ENCODE measurements at regions not wholly inside any gene's neighbourhood (a gene's known extent, or its start where the extent isn't known, plus 50 kb on each side); places are given as distances from the start of the nearest gene placed in this dataset.

DNA sequence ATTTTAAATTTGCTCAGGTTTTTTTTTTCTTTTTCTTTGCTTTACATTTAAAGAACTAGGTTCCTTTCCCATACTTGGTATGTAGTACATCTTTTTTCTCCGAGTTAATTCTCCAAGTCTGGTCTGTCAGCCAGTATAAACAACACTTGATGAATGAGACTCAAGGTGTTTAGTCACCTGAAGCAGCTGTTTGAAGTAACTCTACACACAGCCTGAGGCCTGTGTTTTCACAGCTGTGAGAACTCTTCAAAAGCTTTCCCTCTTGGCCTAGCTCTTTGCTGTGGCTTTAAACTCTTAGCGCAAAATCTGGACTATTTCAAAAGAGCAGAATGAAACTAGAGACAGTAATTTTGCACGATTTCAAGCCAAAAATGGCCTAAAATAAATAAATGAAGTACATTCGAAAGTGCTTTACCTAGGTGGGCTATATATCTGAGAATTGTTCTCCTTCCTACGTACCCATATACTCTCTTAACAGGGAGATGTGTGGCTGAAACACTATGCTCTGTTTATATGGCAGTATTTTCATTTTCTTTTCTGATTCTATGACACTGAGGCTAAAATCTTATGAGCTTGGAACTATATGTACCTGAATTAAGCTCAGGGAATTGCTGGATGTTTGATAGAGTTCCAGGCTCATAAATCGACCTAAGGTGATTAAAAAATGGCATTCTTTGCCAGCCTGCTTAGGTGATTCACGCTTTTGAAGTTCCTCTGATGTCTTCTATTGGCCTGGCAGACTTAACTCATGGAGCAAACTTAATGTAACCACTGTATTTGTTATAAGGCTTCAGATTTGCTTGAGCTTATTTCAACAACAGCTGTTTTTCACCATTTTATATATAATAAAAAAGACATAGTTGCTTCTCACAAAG lies 1044.1 kb upstream of the ZEB2 start:
- Mint-ChIP-seq H3K27ac (no peak overlapping the region), H3K4me1 (no peaks in the 10 kb centered on the region), H3K4me3 (no peak overlapping the region), H3K36me3 (no peaks in the 10 kb centered on the region), H3K9me3 (no peaks in the 10 kb centered on the region), H3K27me3 (ENCODE audit: low read depth in 3 of 3) (no peaks in the 10 kb centered on the region)
- no peak for DNase-seq

DNA sequence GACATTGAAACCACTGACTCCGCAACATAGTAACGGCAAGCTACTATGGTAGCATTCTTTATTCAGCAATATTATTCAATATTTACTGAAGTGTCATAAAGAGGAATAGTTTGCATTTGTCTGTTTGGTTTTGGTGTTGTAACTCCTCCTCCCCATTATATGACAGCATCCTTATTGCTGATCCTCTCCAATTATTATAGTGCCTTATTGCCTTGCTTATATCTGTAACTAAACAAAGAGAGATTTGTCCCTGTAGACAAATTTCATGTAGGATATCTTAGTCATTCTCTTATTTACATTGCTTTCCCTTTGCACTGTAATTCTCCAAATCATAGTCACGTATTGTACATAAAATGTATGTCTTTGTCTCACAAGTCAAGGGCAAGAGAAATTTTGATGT lies 1041.2 kb upstream of the ZEB2 start:
- no peak overlapping the region for H3K4me3 Mint-ChIP-seq
- no peak overlapping the region for H3K27ac Mint-ChIP-seq
- no peaks in the 10 kb centered on the region for H3K4me1 Mint-ChIP-seq
- no peaks in the 10 kb centered on the region for H3K9me3 Mint-ChIP-seq
- H3K36me3 Mint-ChIP-seq, result no peaks in the 10 kb centered on the region
- H3K27me3 Mint-ChIP-seq (ENCODE audit: low read depth in 3 of 3), result peaks cover 0 to 3% (median 0%) of the 10 kb centered on the region in 3 donors
- DNase-seq, result no peak

DNA sequence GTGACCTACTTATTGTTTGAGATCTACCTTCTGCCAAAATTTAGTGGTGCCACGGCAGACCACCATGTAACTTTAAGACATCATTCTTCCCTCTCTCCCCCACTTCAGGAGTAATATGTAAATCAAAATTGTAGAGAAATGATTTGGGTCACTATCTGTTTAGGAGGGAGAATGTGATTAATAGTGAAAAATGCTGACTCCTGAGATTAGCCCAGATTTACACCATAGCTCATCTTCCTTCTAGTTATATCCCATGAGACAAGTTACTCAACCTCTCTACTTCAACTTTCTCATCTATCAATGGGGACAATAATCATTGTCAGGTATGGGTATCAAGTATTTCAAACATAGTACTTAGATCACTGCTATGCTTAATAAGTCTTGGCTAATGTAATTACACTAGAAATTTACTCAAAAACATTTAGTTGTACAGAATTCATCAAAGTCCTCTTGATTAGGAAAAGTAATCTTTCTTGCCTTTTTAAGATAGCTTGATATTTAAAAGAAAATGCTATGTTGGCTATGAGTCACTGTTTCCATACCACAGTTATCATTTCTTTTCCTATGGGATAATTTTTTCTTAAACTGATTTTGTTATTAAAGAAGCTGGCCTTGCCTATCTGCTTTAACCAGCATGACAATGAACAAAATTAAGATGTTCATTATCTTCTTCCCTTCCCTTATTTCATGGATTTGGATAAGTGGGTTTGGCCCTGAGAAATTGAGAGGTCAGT lies 1038.9 kb upstream of the ZEB2 start:
- no peak for DNase-seq
- peaks cover 0 to 3% (median 0%) of the 10 kb centered on the region in 3 donors for H3K27me3 Mint-ChIP-seq (ENCODE audit: low read depth in 3 of 3)
- H3K27ac Mint-ChIP-seq, result no peak overlapping the region
- no peaks in the 10 kb centered on the region for H3K36me3 Mint-ChIP-seq
- H3K4me1 Mint-ChIP-seq, result no peaks in the 10 kb centered on the region
- H3K4me3 Mint-ChIP-seq, result no peak overlapping the region
- H3K9me3 Mint-ChIP-seq, result no peaks in the 10 kb centered on the region

DNA sequence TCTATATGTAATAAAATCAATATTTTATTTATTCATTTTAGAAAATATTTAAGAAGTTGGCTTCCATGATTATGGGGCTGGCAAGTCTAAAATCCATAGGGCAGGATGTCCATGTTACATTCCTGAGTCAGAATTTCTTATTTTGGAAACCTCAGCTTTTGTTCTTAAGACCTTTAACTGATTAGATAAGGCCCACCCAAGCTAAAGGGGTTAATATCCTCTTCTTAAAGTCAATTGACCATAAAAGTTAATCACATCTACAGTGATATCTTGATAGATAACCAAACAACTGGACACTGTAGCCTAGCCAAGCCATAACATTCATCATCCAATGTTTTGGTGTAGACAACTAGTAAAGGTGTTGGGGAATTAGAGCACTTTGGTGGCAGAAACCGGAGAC lies 1035.4 kb upstream of the ZEB2 start:
- Mint-ChIP-seq H3K4me1 (no peaks in the 10 kb centered on the region), H3K36me3 (no peaks in the 10 kb centered on the region), H3K27ac (no peak overlapping the region), H3K9me3 (no peaks in the 10 kb centered on the region), H3K4me3 (no peak overlapping the region), H3K27me3 (ENCODE audit: low read depth in 3 of 3) (peaks cover 0 to 3% (median 0%) of the 10 kb centered on the region in 3 donors)
- no peak for DNase-seq

DNA sequence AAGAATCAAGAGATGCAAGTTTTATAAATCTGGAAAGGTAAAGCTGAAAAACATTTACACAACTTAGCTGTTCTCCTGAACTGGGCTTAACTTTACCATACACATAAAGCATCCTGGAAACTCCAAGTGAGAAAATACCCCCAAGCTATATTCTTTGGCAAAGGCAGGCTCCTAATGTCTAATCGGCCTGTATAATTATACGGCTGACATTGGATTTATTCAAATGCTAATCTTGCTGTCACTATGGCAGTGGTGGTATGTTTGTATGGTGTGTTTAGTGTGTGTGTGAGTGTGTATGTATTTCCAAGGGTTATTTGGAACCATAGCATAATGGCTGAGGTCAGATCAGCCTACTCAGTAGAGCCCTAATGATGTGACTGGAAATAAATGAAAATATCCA lies 1031.8 kb upstream of the ZEB2 start:
- Mint-ChIP-seq H3K4me1 (no peaks in the 10 kb centered on the region), H3K27me3 (ENCODE audit: low read depth in 3 of 3) (peaks cover 0 to 6% (median 2%) of the 10 kb centered on the region in 3 donors), H3K36me3 (no peaks in the 10 kb centered on the region), H3K9me3 (peaks cover 0 to under 1% (median 0%) of the 10 kb centered on the region in 6 donors), H3K4me3 (no peak overlapping the region), H3K27ac (no peak overlapping the region)
- no peak for DNase-seq

DNA sequence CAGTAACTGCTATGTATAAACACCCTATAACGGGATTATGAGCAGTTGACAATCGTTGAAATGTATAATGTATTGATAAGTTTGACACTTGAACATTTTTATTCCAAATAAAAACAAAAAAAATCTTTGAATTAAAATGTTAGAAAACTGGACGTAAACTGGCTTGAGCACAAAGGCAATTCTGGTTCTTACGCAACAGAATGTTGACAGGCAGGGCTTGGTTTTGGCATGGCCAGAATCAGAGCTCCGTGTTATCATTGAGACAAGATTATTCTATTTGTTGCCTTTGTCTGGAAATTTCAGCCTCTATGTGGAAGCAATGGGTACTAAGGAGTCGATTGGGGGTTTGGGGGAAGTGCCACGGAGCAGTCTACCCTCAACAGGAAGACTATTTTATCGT lies 1028.6 kb upstream of the ZEB2 start:
- Mint-ChIP-seq H3K9me3 (peaks cover 0 to 2% (median 0%) of the 10 kb centered on the region in 6 donors), H3K27me3 (ENCODE audit: low read depth in 3 of 3) (peaks cover 0 to 6% (median 2%) of the 10 kb centered on the region in 3 donors), H3K4me1 (no peaks in the 10 kb centered on the region), H3K27ac (no peak overlapping the region), H3K4me3 (no peak overlapping the region), H3K36me3 (no peaks in the 10 kb centered on the region)
- no peak for DNase-seq

DNA sequence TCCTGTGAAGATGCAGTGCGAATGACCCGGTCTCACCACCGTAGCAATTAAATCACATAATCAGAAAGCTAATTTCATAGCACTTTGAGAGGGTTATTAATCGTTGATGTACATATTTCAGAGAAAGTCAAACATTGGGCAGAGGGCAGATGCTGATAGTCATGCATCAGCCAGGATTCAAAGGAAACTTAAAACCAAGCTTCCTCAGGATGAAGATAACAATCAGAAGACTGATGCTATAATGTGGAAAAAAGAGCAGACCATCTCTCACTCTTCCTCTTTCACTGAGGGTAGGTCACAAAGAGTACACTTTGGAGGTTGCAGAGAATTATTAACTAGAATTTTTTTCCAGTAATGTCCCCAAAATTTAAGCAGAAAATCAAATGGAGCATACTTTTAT lies 1027.7 kb upstream of the ZEB2 start:
- no peak for DNase-seq
- Mint-ChIP-seq H3K9me3 (peaks cover 0 to 2% (median 0%) of the 10 kb centered on the region in 6 donors), H3K36me3 (no peaks in the 10 kb centered on the region), H3K27ac (no peak overlapping the region), H3K4me3 (no peak overlapping the region), H3K27me3 (ENCODE audit: low read depth in 3 of 3) (peaks cover 0 to 6% (median 2%) of the 10 kb centered on the region in 3 donors), H3K4me1 (no peaks in the 10 kb centered on the region)

DNA sequence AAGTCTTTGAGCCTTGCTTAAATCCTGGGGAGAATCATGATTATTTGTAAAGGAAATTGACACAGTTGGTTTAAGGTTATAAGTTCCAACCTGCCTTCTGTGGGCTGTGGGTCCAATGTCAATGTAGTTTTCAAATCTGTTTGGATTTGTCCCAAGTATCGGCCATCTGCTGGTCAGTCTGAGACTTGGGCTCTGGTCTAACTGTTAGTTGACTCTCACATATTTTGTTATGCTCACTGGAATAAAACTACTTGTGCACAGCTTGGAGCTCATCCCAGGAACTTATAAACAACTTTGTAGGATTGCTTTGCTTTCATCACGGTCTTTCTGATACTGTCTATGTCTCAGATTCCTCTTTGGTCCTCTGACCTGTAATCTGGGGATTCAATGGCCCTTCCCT lies 1026.2 kb upstream of the ZEB2 start:
- DNase-seq, result no peak
- H3K36me3 Mint-ChIP-seq, result no peaks in the 10 kb centered on the region
- H3K4me1 Mint-ChIP-seq, result no peaks in the 10 kb centered on the region
- H3K9me3 Mint-ChIP-seq, result peaks cover 0 to 2% (median 0%) of the 10 kb centered on the region in 6 donors
- H3K27me3 Mint-ChIP-seq (ENCODE audit: low read depth in 3 of 3), result peaks cover 0 to 10% (median 2%) of the 10 kb centered on the region in 3 donors
- H3K27ac Mint-ChIP-seq, result no peak overlapping the region
- no peak overlapping the region for H3K4me3 Mint-ChIP-seq

DNA sequence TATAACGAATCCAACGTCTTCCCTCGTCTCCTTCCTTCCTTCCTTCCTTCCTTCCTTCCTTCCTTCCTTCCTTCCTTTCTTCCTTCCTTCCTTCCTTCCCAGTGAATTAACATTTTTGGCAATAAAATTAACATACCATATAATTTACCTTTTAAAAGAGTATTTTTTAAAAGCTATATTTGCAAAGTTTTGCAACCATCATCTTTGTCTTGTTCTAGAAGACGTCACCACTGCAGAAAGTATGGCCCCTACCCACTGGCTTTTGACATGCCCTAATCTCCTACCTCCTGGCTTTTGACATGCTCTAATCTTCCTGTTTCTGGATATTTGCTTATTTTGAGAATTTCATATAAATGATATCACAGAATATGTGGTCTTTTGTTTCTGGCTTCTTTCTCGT lies 1023.9 kb upstream of the ZEB2 start:
- Mint-ChIP-seq H3K36me3 (no peaks in the 10 kb centered on the region), H3K9me3 (peaks cover 0 to 2% (median 0%) of the 10 kb centered on the region in 6 donors), H3K4me1 (no peaks in the 10 kb centered on the region), H3K4me3 (no peak overlapping the region), H3K27ac (no peak overlapping the region), H3K27me3 (ENCODE audit: low read depth in 3 of 3) (peaks cover 0 to 7% (median under 1%) of the 10 kb centered on the region in 3 donors)
- no peak for DNase-seq

DNA sequence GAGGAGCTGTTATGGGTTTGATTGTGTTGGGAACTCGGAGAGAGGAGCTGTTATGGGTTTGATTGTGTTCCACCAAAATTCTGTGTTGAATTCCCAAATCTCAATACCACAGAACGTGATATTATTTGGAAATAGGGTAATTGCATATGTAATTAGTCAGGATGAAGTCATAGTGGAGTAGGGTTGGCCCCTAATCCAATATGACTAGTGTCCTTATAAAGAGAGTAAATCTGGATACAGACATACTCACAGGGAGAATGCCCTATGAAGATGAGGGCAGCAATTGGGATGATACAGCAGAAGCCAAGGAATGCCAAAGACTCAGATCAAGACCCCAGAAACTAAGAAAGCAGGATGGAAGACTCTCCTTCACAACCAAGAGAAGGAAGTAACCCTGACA lies 1023.2 kb upstream of the ZEB2 start:
- Mint-ChIP-seq H3K4me3 (no peak overlapping the region), H3K27me3 (ENCODE audit: low read depth in 3 of 3) (peaks cover 0 to 3% (median 0%) of the 10 kb centered on the region in 3 donors), H3K4me1 (no peaks in the 10 kb centered on the region), H3K27ac (no peak overlapping the region), H3K9me3 (peaks cover 0 to 2% (median 0%) of the 10 kb centered on the region in 6 donors), H3K36me3 (no peaks in the 10 kb centered on the region)
- DNase-seq, result no peak

DNA sequence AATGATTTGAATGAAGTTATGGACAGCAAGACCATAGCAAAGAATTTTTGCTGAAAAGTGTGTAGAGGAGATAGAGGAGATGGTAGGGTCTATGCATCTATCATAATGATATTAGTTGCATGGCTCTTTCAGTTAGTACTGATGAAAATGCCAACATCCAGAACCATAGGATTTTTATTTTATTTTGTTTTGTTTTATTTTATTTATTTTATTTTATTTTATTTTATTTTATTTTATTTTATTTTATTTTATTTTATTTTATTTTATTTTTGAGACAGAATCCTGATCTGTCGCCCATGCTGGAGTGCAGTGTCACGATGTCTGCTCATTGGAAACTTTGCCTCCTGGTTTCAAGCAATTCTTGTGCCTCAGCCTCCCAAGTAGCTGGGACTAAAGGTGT lies 1021.1 kb upstream of the ZEB2 start:
- no peak overlapping the region for H3K4me3 Mint-ChIP-seq
- DNase-seq, result no peak
- no peak overlapping the region for H3K27ac Mint-ChIP-seq
- no peaks in the 10 kb centered on the region for H3K36me3 Mint-ChIP-seq
- no peaks in the 10 kb centered on the region for H3K4me1 Mint-ChIP-seq
- H3K9me3 Mint-ChIP-seq, result peaks cover 0 to 5% (median 0%) of the 10 kb centered on the region in 6 donors
- H3K27me3 Mint-ChIP-seq (ENCODE audit: low read depth in 3 of 3), result peaks cover 0 to 8% (median 3%) of the 10 kb centered on the region in 3 donors

DNA sequence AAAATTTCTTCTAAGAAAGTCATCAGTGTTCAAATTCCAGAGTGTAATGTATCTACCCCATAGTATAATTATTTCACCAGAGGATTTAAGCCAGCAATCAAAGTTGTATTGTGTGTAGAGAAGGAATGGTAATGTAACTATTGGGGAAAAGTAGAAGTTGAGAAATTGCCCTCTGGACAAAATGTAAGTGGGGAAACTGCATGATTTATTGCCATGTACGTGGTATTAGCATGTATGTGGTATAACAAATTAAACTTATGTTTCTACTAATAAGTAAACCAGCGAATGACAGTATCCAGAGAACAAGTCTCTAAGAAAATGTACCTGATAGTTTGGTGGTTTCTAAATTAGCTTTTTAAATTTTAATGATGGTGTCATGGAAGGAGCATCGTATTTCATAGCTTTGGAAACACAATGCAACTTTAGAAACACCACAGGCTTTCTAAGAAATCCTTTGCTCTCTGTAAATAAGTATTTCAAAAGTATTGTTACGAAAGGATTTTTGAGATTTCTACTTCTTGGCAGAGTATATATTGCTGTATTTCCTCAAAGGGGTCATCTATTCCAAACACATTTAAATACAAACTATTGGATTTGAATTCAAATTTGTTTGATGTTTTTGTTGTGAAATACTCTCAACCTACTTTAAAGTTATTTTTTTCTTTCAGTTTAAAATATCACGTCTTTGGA lies 1018.9 kb upstream of the ZEB2 start:
- Mint-ChIP-seq H3K4me3 (no peak overlapping the region), H3K27me3 (ENCODE audit: low read depth in 3 of 3) (peaks cover 0 to 8% (median 3%) of the 10 kb centered on the region in 3 donors), H3K27ac (no peak overlapping the region)

DNA sequence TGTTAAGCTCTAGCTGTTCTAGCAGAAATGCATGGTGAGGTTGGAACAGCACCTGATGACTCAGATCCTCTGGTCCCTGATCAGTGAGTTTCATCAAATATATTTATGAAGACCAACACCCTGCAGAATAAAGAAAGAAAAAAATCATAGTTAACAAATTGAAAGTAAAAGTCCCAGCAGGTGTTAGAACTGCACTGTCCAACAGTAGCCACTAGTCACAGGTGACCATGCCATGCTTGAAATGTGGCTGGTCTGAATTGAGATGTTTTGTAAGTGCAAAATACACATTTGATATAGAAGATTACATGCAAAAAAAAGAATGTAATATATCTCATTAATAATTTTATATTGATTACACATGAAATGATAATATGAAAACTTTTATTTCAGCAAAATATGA lies 1010.7 kb upstream of the ZEB2 start:
- Mint-ChIP-seq H3K9me3 (peaks cover 0 to 3% (median 0%) of the 10 kb centered on the region in 6 donors), H3K27me3 (ENCODE audit: low read depth in 3 of 3) (no peaks in the 10 kb centered on the region), H3K27ac (no peak overlapping the region), H3K4me3 (no peak overlapping the region), H3K36me3 (no peaks in the 10 kb centered on the region), H3K4me1 (no peaks in the 10 kb centered on the region)
- DNase-seq, result no peak

More for the DNA sequence above, 1018.9 kb upstream of the ZEB2 start:
- DNase-seq, result no peak
- peaks cover 0 to 3% (median 0%) of the 10 kb centered on the region in 6 donors for H3K9me3 Mint-ChIP-seq
- no peaks in the 10 kb centered on the region for H3K36me3 Mint-ChIP-seq
- H3K4me1 Mint-ChIP-seq, result no peaks in the 10 kb centered on the region

DNA sequence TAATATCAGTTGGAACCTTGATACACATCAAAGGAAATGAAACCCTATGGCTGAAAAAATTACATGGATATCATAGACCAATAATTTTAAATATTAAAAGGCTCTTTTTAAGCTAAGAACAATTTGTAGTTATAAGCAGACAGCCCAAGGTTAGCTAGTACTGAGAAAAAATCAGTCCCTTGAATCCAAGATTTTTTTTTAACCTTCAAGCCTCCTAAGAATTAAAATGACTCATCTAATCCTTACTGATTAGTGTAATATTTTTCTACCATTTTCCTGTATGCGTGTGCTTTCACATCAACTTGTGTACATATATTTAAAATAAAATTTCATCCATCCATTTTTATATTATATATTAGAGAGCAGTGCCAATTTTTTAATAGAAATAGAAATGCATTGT lies 1004.9 kb upstream of the ZEB2 start:
- no peaks in the 10 kb centered on the region for H3K4me1 Mint-ChIP-seq
- H3K27ac Mint-ChIP-seq, result no peak overlapping the region
- no peak for DNase-seq
- peaks cover 0 to 4% (median 0%) of the 10 kb centered on the region in 3 donors for H3K36me3 Mint-ChIP-seq
- peaks cover 0 to 8% (median 2%) of the 10 kb centered on the region in 6 donors for H3K9me3 Mint-ChIP-seq
- H3K4me3 Mint-ChIP-seq, result no peak overlapping the region
- H3K27me3 Mint-ChIP-seq (ENCODE audit: low read depth in 3 of 3), result peaks cover 0 to 3% (median 0%) of the 10 kb centered on the region in 3 donors
